ENCODE measurements at regions not wholly inside any gene's neighbourhood (a gene's known extent, or its start where the extent isn't known, plus 50 kb on each side); places are given as distances from the start of the nearest gene placed in this dataset.

- no peaks in the 10 kb centered on the region for H3K36me3 Mint-ChIP-seq (ENCODE audit: low read depth, unreplicated experiment)
- peaks cover 27% of the 10 kb centered on the region for H3K4me1 Mint-ChIP-seq (ENCODE audit: unreplicated experiment)
- no peaks in the 10 kb centered on the region for H3K27me3 Mint-ChIP-seq (ENCODE audit: unreplicated experiment)
- no peaks in the 10 kb centered on the region for H3K9me3 Mint-ChIP-seq (ENCODE audit: unreplicated experiment)
- no peak for DNase-seq (ENCODE audit: low spot score)
- H3K27ac Mint-ChIP-seq (ENCODE audit: unreplicated experiment), result no peak overlapping the region
- no peak for TF ChIP-seq CTCF (IDR thresholded peaks at IDR 0.05; ENCODE audit: unreplicated experiment)
- H3K4me3 Mint-ChIP-seq (ENCODE audit: unreplicated experiment), result no peak overlapping the region
These were observed 194.3 kb downstream of the PALM2AKAP2 start for GRCh38 chr9:109974143-109974917.

GRCh38 chr9:109974918-109975276 is 194.9 kb downstream of the PALM2AKAP2 start:
- H3K4me1 Mint-ChIP-seq (ENCODE audit: unreplicated experiment), result peaks cover 27% of the 10 kb centered on the region
- no peaks in the 10 kb centered on the region for H3K9me3 Mint-ChIP-seq (ENCODE audit: unreplicated experiment)
- H3K27ac Mint-ChIP-seq (ENCODE audit: unreplicated experiment), result no peak overlapping the region
- H3K4me3 Mint-ChIP-seq (ENCODE audit: unreplicated experiment), result no peak overlapping the region
- TF ChIP-seq CTCF (IDR thresholded peaks at IDR 0.05; ENCODE audit: unreplicated experiment), result no peak
- DNase-seq (ENCODE audit: low spot score), result no peak
- no peaks in the 10 kb centered on the region for H3K36me3 Mint-ChIP-seq (ENCODE audit: low read depth, unreplicated experiment)
- no peaks in the 10 kb centered on the region for H3K27me3 Mint-ChIP-seq (ENCODE audit: unreplicated experiment)

- H3K36me3 Mint-ChIP-seq (ENCODE audit: low read depth, unreplicated experiment), result no peaks in the 10 kb centered on the region
- H3K4me1 Mint-ChIP-seq (ENCODE audit: unreplicated experiment), result peaks cover 23% of the 10 kb centered on the region
- H3K9me3 Mint-ChIP-seq (ENCODE audit: unreplicated experiment), result no peaks in the 10 kb centered on the region
- no peak for TF ChIP-seq CTCF (IDR thresholded peaks at IDR 0.05; ENCODE audit: unreplicated experiment)
- no peak overlapping the region for H3K4me3 Mint-ChIP-seq (ENCODE audit: unreplicated experiment)
- no peak for DNase-seq (ENCODE audit: low spot score)
- no peak overlapping the region for H3K27ac Mint-ChIP-seq (ENCODE audit: unreplicated experiment)
- no peaks in the 10 kb centered on the region for H3K27me3 Mint-ChIP-seq (ENCODE audit: unreplicated experiment)
These were observed 195.7 kb downstream of the PALM2AKAP2 start for GRCh38 chr9:109975574-109976295.

- no peak overlapping the region for H3K27ac Mint-ChIP-seq (ENCODE audit: unreplicated experiment)
- peaks cover 23% of the 10 kb centered on the region for H3K4me1 Mint-ChIP-seq (ENCODE audit: unreplicated experiment)
- no peak for DNase-seq (ENCODE audit: low spot score)
- no peak overlapping the region for H3K4me3 Mint-ChIP-seq (ENCODE audit: unreplicated experiment)
- no peaks in the 10 kb centered on the region for H3K9me3 Mint-ChIP-seq (ENCODE audit: unreplicated experiment)
- no peaks in the 10 kb centered on the region for H3K36me3 Mint-ChIP-seq (ENCODE audit: low read depth, unreplicated experiment)
- no peak for TF ChIP-seq CTCF (IDR thresholded peaks at IDR 0.05; ENCODE audit: unreplicated experiment)
- H3K27me3 Mint-ChIP-seq (ENCODE audit: unreplicated experiment), result no peaks in the 10 kb centered on the region
These were observed 196.3 kb downstream of the PALM2AKAP2 start for GRCh38 chr9:109976303-109976702.

GRCh38 chr9:109977521-109977920 is 197.5 kb downstream of the PALM2AKAP2 start:
- no peak overlapping the region for H3K27ac Mint-ChIP-seq (ENCODE audit: unreplicated experiment)
- no peak for DNase-seq (ENCODE audit: low spot score)
- H3K27me3 Mint-ChIP-seq (ENCODE audit: unreplicated experiment), result no peaks in the 10 kb centered on the region
- peaks cover 12% of the 10 kb centered on the region for H3K4me1 Mint-ChIP-seq (ENCODE audit: unreplicated experiment)
- H3K9me3 Mint-ChIP-seq (ENCODE audit: unreplicated experiment), result no peaks in the 10 kb centered on the region
- no peaks in the 10 kb centered on the region for H3K36me3 Mint-ChIP-seq (ENCODE audit: low read depth, unreplicated experiment)
- TF ChIP-seq CTCF (IDR thresholded peaks at IDR 0.05; ENCODE audit: unreplicated experiment), result no peak
- H3K4me3 Mint-ChIP-seq (ENCODE audit: unreplicated experiment), result no peak overlapping the region
